ENCODE measurements at regions not wholly inside any gene's neighbourhood (a gene's known extent, or its start where the extent isn't known, plus 50 kb on each side); places are given as distances from the start of the nearest gene placed in this dataset.

- TF ChIP-seq CTCF (IDR thresholded peaks at IDR 0.05) (no peak), REST (IDR thresholded peaks at IDR 0.05; ENCODE audit: insufficient read depth in 1 of 2, low read depth in 2 of 2, low read length in 1 of 2) (no peak)
Observed at GRCh38 chr18:5817816-5818215, 77.5 kb downstream of the TMEM200C start.

Measured in Panc1 (cell line).